ENCODE measurements at regions not wholly inside any gene's neighbourhood (a gene's known extent, or its start where the extent isn't known, plus 50 kb on each side); places are given as distances from the start of the nearest gene placed in this dataset.

- Histone ChIP-seq H3K4me3 (ENCODE audit: low read length) (no peak overlapping the region), H3K4me2 (ENCODE audit: low read length) (no peak overlapping the region), H3K9me3 (ENCODE audit: insufficient read depth, low read length) (no peaks in the 10 kb centered on the region; the same call in 1 of the 2 replicates), H3K9ac (ENCODE audit: low read length) (no peak overlapping the region), H2AFZ (ENCODE audit: low read depth, low read length) (no peak overlapping the region), H3K27ac (ENCODE audit: low read length) (no peak overlapping the region), H4K20me1 (ENCODE audit: insufficient read depth, low read length) (no peaks in the 10 kb centered on the region), H3K4me1 (ENCODE audit: low read length) (no peaks in the 10 kb centered on the region), H3K27me3 (ENCODE audit: low read depth, low read length) (no peaks in the 10 kb centered on the region), H3K36me3 (replicated peaks; ENCODE audit: low read depth, low read length) (no peaks in the 10 kb centered on the region), H3K79me2 (ENCODE audit: low read length) (no peaks in the 10 kb centered on the region)
- TF ChIP-seq, protein P1, sequence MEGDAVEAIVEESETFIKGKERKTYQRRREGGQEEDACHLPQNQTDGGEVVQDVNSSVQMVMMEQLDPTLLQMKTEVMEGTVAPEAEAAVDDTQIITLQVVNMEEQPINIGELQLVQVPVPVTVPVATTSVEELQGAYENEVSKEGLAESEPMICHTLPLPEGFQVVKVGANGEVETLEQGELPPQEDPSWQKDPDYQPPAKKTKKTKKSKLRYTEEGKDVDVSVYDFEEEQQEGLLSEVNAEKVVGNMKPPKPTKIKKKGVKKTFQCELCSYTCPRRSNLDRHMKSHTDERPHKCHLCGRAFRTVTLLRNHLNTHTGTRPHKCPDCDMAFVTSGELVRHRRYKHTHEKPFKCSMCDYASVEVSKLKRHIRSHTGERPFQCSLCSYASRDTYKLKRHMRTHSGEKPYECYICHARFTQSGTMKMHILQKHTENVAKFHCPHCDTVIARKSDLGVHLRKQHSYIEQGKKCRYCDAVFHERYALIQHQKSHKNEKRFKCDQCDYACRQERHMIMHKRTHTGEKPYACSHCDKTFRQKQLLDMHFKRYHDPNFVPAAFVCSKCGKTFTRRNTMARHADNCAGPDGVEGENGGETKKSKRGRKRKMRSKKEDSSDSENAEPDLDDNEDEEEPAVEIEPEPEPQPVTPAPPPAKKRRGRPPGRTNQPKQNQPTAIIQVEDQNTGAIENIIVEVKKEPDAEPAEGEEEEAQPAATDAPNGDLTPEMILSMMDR (IDR thresholded peaks at IDR 0.05; ENCODE audit: low read depth, low read length) = no peak
- TF ChIP-seq EZH2phosphoT487 (IDR thresholded peaks at IDR 0.05; ENCODE audit: low read depth) = no peak
Measured at GRCh38 chr13:104487006-104487405, 1420.8 kb upstream of the SLC10A2 start.

DNA sequence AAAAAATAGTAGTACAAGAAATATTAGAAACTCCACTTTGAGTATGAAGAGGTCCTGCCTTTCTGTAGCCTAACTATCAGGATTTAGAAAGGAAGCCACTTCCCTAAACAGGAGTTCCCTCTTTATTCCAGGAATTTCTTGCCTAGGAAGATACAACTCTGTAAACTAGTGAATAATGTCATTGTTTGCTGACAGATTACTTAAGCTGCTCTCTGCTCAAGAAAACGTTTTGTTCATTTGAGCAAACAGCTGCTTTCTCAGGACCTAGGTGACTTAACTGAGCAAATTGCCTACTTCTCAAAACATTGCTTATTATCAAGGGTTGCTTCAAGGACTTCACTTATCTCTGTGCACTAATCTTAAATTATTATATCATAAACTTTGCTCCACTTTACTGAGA is 1419.4 kb upstream of the SLC10A2 start:
- H3K27ac ChIP-seq (ENCODE audit: low read length) = no peak overlapping the region

GRCh38 chr13:104483631-104484030 is 1417.4 kb upstream of the SLC10A2 start:
- H3K9ac ChIP-seq (ENCODE audit: low read length) = no peak overlapping the region
- H4K20me1 ChIP-seq (ENCODE audit: insufficient read depth, low read length) = no peaks in the 10 kb centered on the region
- H3K27ac ChIP-seq (ENCODE audit: low read length) = no peak overlapping the region
- no peak overlapping the region for H3K4me3 ChIP-seq (ENCODE audit: low read length)
- no peaks in the 10 kb centered on the region for H3K27me3 ChIP-seq (ENCODE audit: low read depth, low read length)
- no peaks in the 10 kb centered on the region for H3K36me3 ChIP-seq (replicated peaks; ENCODE audit: low read depth, low read length)
- H3K4me1 ChIP-seq (ENCODE audit: low read length) = no peaks in the 10 kb centered on the region
- peaks cover 3% of the 10 kb centered on the region; the same call in 1 of the 2 replicates for H3K9me3 ChIP-seq (ENCODE audit: insufficient read depth, low read length)
- no peaks in the 10 kb centered on the region for H3K79me2 ChIP-seq (ENCODE audit: low read length)
- no peak overlapping the region for H3K4me2 ChIP-seq (ENCODE audit: low read length)
- TF ChIP-seq, protein P1 (IDR thresholded peaks at IDR 0.05; ENCODE audit: low read depth, low read length) = no peak
- TF ChIP-seq EZH2phosphoT487 (IDR thresholded peaks at IDR 0.05; ENCODE audit: low read depth) = no peak
- H2AFZ ChIP-seq (ENCODE audit: low read depth, low read length) = no peak overlapping the region

More for the DNA sequence above, 1419.4 kb upstream of the SLC10A2 start:
- H3K79me2 ChIP-seq (ENCODE audit: low read length) = no peaks in the 10 kb centered on the region
- H3K4me1 ChIP-seq (ENCODE audit: low read length) = no peaks in the 10 kb centered on the region
- no peaks in the 10 kb centered on the region for H3K36me3 ChIP-seq (replicated peaks; ENCODE audit: low read depth, low read length)
- no peak overlapping the region for H2AFZ ChIP-seq (ENCODE audit: low read depth, low read length)
- no peak overlapping the region for H3K9ac ChIP-seq (ENCODE audit: low read length)
- H3K9me3 ChIP-seq (ENCODE audit: insufficient read depth, low read length) = no peaks in the 10 kb centered on the region
- no peak overlapping the region for H3K4me2 ChIP-seq (ENCODE audit: low read length)
- no peaks in the 10 kb centered on the region for H4K20me1 ChIP-seq (ENCODE audit: insufficient read depth, low read length)
- TF ChIP-seq, protein P1 (IDR thresholded peaks at IDR 0.05; ENCODE audit: low read depth, low read length) = no peak
- no peak for TF ChIP-seq EZH2phosphoT487 (IDR thresholded peaks at IDR 0.05; ENCODE audit: low read depth)
- H3K27me3 ChIP-seq (ENCODE audit: low read depth, low read length) = no peaks in the 10 kb centered on the region
- H3K4me3 ChIP-seq (ENCODE audit: low read length) = no peak overlapping the region

DNA sequence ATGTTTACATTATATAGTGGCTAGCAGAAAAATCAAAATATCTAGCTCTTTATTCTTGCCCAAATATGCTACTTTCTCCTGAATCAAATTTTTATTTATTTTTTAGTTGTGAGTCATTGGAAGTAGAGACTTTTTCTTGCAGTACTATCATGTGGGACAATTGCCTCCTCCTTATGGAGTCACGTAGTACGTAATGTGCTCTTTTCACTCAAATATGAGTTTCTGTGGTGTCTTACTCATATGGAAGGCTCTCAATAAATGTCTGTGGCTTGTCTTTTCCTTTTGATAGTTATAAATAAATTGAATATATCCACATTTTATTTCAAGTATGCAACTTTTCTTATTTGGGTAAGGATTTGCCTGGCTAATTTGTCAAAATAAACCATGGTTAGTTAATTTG is 1411.0 kb upstream of the SLC10A2 start:
- no peaks in the 10 kb centered on the region for H3K27me3 ChIP-seq (ENCODE audit: low read depth, low read length)
- H3K36me3 ChIP-seq (replicated peaks; ENCODE audit: low read depth, low read length) = no peaks in the 10 kb centered on the region
- no peak overlapping the region for H3K27ac ChIP-seq (ENCODE audit: low read length)
- no peak overlapping the region for H2AFZ ChIP-seq (ENCODE audit: low read depth, low read length)
- H3K9me3 ChIP-seq (ENCODE audit: insufficient read depth, low read length) = peaks cover 3% of the 10 kb centered on the region; the same call in 1 of the 2 replicates
- no peak overlapping the region for H3K4me2 ChIP-seq (ENCODE audit: low read length)
- H3K4me3 ChIP-seq (ENCODE audit: low read length) = no peak overlapping the region
- H3K79me2 ChIP-seq (ENCODE audit: low read length) = no peaks in the 10 kb centered on the region
- H3K4me1 ChIP-seq (ENCODE audit: low read length) = no peaks in the 10 kb centered on the region
- TF ChIP-seq, protein P1 (IDR thresholded peaks at IDR 0.05; ENCODE audit: low read depth, low read length) = no peak
- H4K20me1 ChIP-seq (ENCODE audit: insufficient read depth, low read length) = no peaks in the 10 kb centered on the region
- no peak overlapping the region for H3K9ac ChIP-seq (ENCODE audit: low read length)

All from OCI-LY3 (cell line).